OCI-LY3 (cell line): ENCODE measurements at regions not wholly inside any gene's neighbourhood (a gene's known extent, or its start where the extent isn't known, plus 50 kb on each side); places are given as distances from the start of the nearest gene placed in this dataset.

Experiments used
- EZH2phosphoT487 ChIP-seq: fragments of 200-600 bp; shearing (Covaris generic); IDR thresholded peaks from 2 replicates; pipeline ENCODE4 v1.6.1; 2018; ENCODE audit warnings: antibody characterized with exemption, mixed run types, low read depth
- TF ChIP-seq, protein P1 (sequence below): fragments of 200-600, 300-600 bp; sonication (generic); IDR thresholded peaks from 2 replicates; pipeline ENCODE4 v1.5.1; 2014; ENCODE audit warnings: antibody characterized with exemption, low read length, low read depth

DNA sequence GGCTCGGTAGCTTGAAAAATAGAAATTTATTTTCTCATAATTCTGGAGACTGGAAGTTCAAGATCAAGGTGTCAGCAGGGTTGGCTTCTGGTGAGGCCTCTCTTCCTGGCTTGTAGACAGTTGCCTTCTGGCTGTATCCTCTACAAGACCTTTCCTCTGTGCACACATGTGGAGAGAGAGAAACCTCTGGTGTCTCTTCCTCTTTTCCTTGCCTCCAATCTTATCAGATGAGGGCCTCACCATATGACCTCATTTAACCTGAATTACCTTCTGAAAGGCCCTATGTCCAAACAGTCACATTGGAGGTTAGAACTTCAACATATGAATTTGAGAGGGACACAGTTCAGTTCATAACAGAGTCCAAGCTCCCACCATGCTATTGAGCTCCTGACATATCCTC lies 166.4 kb downstream of the TTC8 start:
- TF ChIP-seq, protein P1, sequence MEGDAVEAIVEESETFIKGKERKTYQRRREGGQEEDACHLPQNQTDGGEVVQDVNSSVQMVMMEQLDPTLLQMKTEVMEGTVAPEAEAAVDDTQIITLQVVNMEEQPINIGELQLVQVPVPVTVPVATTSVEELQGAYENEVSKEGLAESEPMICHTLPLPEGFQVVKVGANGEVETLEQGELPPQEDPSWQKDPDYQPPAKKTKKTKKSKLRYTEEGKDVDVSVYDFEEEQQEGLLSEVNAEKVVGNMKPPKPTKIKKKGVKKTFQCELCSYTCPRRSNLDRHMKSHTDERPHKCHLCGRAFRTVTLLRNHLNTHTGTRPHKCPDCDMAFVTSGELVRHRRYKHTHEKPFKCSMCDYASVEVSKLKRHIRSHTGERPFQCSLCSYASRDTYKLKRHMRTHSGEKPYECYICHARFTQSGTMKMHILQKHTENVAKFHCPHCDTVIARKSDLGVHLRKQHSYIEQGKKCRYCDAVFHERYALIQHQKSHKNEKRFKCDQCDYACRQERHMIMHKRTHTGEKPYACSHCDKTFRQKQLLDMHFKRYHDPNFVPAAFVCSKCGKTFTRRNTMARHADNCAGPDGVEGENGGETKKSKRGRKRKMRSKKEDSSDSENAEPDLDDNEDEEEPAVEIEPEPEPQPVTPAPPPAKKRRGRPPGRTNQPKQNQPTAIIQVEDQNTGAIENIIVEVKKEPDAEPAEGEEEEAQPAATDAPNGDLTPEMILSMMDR: no peak
- TF ChIP-seq EZH2phosphoT487: no peak
